Femur (tissue), 1 donor: ENCODE measurements at regions not wholly inside any gene's neighbourhood (a gene's known extent, or its start where the extent isn't known, plus 50 kb on each side); places are given as distances from the start of the nearest gene placed in this dataset.

Experiments used
- DNase-seq: peaks from one replicate; pipeline ENCODE4 v3.0.0-alpha.2; 2017

GRCh38 chr14:97217111-97217885, 420.1 kb downstream of the VRK1 start:
- no peak for DNase-seq

DNA sequence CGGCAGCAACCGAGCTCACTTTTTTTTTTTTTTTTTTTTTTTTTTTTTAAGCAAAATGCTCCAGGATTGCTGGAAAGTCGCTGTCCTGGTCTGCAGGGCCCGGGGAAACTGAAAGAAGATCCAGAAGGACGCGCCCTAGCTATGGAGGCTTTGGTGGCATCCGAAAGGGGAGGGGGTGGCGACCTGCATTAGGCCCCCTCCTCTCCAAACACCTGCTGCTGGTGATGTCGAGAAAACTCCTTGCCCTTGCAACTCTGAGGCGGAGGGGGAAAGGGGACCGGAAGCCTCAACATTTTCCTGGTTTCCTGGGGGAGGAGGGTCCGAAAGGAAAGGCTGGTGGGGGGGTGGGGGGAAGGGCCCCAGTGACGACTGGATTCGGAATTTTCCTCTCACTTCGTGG, 421.1 kb downstream of the VRK1 start:
- DNase-seq = no peak

DNA sequence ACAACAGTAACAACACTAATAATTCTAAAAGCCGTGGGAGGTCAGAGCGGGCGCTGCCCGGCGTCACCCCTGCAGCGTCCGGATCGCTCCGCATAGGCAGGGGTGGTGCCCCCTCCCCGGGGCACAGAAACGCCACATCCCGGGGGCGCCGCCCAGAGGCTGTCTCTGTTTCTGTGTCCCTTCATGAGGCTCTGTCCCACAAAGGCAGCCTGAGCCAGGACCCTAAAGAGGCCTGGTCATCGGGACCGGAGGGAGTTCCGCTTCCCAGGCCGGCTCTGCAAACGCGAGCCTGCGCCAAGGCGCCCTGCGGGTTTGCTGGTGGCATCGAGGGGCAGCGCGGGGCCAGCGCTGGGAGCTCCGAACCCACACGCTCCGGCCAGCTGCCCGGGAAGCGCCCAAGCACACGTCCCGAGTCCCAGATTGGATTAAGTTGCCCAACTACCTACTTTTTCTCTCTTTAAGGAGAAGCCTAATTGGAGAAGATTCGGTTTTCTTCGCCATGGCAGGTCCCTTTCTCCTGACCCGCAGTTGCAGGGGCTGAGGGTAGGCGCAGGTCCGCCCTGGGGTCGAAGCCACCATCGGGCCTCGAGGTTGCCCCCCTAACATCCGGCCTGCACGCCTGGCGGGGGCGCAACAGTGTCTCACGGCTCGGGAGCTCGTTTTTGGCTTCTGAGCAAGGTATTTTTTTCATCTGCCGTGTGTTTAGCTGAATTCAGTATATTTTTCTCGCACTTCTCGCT, 421.7 kb downstream of the VRK1 start:
- DNase-seq = peak; percentile 26

GRCh38 chr14:97219431-97220017, 422.3 kb downstream of the VRK1 start:
- DNase-seq = no peak

DNA sequence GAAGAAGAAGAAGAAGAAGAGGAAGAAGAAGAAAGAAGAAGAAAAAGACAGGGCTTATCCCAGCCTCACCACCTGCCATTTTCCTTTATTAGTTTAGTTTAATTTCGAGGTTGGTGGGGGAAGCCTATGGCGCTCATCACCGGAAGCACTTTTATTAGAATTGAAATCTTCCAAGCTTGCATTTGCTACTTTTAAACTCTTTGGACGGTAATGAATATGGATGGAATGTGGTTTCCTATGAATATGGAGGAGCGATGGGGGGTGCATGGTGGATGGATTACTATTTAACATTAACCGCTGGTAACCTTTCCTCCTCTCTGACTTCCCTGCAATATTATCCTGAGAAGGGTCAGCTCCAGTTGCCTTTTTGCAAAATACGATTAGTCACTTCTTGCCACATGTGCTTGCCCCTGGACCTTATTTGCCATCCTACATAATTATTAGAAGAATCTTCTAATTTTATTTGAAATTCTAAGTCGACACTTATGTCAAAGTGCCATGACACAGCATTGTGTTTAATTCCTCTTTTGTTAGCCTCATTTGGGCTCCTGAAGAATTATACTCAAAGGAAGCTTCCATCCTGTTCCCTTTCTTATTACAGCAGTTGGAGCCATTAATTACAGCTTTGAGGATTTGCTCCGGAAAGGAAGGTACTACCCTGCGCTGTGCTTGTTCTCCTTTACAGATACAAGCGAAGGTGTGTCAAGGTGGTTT, 424.5 kb downstream of the VRK1 start:
- DNase-seq = no peak

GRCh38 chr14:97224016-97224415, 426.8 kb downstream of the VRK1 start:
- no peak for DNase-seq

DNA sequence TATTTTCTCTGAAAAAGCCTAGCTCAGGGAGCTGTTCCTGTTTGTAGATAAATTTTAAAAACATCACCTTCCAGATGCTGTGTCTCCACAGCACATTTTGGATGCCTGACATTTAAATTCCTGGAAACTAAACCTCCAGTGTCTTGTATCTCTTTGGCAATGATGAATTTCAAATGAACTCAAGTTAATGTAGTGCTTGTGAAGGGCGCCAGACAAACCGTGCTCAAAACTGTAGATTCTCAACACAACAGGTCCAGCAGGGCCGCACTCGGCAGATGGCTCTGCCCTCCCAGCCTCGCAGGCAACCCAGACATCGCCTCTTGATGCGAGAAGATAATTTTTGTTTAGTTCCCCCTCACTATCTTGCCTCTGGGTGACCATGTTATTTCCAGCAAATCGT, 432.9 kb downstream of the VRK1 start:
- DNase-seq = no peak

DNA sequence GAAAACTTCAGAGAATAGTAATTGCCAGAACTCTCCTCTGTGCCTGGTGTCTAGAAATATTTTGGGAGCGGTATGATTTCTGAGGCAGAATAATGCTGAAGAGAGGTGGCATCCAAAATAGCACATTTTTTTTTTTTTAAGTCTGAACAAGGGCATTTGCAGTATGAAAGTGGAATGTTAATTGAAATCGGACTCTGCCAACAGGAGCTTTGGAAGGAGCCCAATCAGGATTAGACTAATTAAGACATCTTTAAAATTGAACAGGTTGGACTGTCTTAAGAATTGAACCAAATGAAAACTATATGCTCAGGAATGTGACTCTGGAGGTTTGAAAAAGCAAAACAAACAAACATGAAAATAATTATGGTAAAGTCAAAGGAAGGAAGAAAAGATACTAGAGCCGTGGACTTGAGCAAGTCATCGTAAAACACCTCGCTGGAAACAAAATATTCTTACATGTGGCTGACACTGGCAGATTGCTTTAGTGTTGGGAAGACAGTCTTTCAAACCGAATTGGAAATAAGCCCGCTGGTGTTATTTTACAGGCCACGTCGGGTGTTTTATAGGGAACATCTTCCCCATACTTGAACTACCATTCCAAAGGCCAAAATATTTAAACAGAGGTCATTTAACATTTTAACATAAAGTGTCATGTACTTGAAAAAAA, 436.3 kb downstream of the VRK1 start:
- no peak for DNase-seq

GRCh38 chr14:97246648-97247047, 449.5 kb downstream of the VRK1 start:
- no peak for DNase-seq

- DNase-seq = no peak
These were observed 451.8 kb downstream of the VRK1 start for GRCh38 chr14:97248973-97249372.

GRCh38 chr14:97250931-97251330, 453.7 kb downstream of the VRK1 start:
- DNase-seq = no peak

DNA sequence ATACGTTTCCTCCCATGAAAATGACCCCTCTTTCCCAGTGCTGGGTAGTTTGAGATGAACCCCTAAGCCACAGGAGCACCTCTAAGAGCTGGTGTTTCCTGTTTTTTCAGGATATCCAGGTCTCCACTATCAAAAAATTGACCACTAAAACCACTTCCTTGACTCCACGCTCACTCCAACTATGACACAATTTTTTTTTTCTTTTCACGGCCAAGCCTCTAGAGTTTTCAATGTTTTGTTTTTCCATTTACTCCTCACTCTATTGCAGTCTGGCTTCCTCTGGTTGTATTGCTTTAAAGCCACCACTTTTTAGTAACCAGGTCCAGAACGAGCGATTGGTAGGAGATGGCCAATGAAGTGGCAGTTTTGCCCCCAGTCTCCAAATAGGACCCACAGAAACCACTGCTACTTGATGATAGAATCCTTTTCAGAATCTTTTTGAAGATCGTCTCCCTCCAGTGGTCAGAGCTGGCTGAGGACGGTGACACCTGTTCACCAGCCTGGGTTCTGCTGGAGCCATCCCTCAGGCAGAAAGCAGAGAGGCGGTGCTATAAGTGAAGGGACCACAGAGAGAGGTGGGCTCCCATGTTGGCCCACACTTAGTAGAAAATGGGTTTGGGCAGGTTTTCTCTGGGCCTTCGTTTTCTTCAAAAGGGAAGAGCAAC, 454.4 kb downstream of the VRK1 start:
- no peak for DNase-seq

DNA sequence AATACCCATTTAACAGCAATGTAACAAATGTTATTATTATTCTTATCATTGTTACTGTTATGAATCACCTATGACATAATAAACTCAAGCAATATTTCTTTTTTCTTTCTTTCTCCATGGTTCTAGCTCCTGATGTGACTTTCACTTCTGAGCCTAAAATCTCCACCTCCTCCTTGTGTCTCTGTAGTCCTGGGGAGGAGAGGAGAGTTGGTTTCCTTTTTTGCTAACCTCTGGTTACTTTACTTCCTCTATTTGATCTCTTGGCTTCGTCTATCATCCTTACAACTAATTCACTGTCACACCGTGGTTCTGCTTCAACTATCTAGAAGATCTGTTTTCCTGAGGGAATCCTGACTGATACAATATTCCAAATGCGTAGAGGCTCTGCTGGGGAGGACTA, 456.6 kb downstream of the VRK1 start:
- DNase-seq = no peak

GRCh38 chr14:97262336-97262735, 465.2 kb downstream of the VRK1 start:
- no peak for DNase-seq

GRCh38 chr14:97264516-97265230, 467.5 kb downstream of the VRK1 start:
- DNase-seq = no peak

DNA sequence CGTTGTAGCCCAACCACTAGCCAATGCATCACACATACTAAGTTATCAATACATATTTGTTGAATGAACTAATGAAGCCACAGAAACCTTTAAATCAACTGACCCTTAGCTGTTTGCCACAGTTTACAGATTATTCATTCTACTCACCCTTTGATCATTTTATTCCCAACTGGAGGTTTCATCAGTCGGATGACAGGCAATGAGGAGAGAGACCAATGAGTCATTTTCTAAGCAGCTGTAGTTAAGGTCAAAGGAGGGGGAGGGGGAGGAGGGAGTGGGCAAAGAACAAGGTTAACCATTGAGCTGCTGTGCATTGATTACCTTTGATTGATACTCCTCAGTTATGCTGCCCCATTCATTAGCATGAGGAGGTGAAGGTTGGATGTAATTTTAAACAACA, 469.5 kb downstream of the VRK1 start:
- DNase-seq = no peak

DNA sequence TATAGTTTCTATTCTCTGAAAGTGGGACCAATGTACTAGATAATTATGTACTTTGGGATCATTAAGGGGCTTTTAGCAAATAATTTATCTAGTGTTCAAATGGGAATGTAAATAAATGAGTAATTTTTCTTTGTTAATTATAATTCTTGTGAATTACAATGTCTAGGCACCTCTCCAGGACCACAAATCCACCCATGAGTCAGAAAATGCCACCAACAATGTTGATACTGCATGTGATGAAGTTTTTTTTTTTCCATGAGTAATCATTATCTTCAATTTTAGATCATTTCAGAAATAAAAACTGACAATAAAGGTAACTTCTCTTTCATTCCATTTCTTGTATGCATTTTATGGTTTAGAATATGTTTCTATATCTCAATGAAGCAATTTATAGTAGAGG, 470.3 kb downstream of the VRK1 start:
- no peak for DNase-seq

DNA sequence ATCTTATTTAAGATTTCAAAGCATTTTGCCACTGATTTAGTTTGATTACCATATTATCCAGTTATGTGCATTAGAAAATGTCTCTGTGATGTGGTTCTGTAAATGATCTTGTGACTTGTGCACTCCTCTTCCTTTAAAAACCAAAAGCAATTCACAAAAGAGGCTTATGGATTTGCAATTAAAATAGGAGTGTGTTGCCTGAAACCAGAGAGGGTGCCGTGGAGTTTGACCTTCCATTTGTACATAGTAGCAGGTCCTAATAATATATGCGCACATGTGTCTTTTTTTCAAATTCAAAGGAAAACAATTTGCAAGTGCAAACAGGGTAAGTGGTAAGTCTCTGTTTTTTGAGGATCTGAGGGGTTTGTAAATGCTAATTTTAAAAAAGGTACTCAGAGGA, 470.9 kb downstream of the VRK1 start:
- no peak for DNase-seq

DNA sequence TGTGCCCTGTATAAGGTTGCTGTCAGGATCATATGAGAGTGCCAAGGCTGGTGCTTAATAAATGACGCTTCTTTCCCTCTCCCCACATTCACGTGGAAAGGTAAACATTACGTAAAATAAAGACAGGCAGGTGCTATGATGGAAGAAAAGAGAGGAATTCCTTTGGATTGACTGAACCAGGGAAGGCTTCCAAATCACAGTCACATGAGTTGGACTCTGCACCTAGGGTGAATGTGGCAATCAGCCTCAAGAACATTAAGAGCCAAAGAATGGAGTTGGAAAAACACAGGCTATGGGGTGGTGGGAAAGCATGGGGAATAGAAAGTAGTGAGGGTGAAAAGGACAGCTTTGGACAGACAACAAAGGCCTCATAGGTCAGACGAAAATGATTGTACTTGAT, 473.1 kb downstream of the VRK1 start:
- no peak for DNase-seq

- DNase-seq = no peak
These were observed 474.3 kb downstream of the VRK1 start for GRCh38 chr14:97271451-97271960.

GRCh38 chr14:97273540-97273939, 476.4 kb downstream of the VRK1 start:
- no peak for DNase-seq
